Osteocyte (in vitro differentiated cells): ENCODE measurements at regions not wholly inside any gene's neighbourhood (a gene's known extent, or its start where the extent isn't known, plus 50 kb on each side); places are given as distances from the start of the nearest gene placed in this dataset.
"Not testable (repeated sequence)": the region's sequence is repeated elsewhere in the genome, so short reads cannot be mapped to it uniquely, and the experiment has no call there.

Experiments used
- DNase-seq: peaks from one replicate; pipeline ENCODE4 v3.0.0; 2021; ENCODE audit warnings: mixed read lengths; ENCODE audit not compliant: unreplicated experiment; ENCODE audit errors: extremely low spot score
- H3K27ac Mint-ChIP-seq: one replicate; pipeline ENCODE4 v1.8.0; 2021; ENCODE audit warnings: mild to moderate bottlenecking, mixed read lengths; ENCODE audit not compliant: unreplicated experiment
- H3K27me3 Mint-ChIP-seq: one replicate; pipeline ENCODE4 v1.8.0; 2021; ENCODE audit warnings: mixed read lengths; ENCODE audit not compliant: unreplicated experiment
- H3K36me3 Mint-ChIP-seq: one replicate; pipeline ENCODE4 v1.8.0; 2021; ENCODE audit warnings: mixed read lengths; ENCODE audit not compliant: unreplicated experiment
- H3K4me1 Mint-ChIP-seq: one replicate; pipeline ENCODE4 v1.8.0; 2021; ENCODE audit warnings: mixed read lengths; ENCODE audit not compliant: unreplicated experiment
- H3K4me3 Mint-ChIP-seq: one replicate; pipeline ENCODE4 v1.8.0; 2021; ENCODE audit warnings: mild to moderate bottlenecking, moderate library complexity, mixed read lengths; ENCODE audit not compliant: unreplicated experiment
- H3K9me3 Mint-ChIP-seq: one replicate; pipeline ENCODE4 v1.8.0; 2021; ENCODE audit warnings: mixed read lengths; ENCODE audit not compliant: unreplicated experiment
- CTCF ChIP-seq: fragments of 200-600 bp; sonication (generic); IDR thresholded peaks from 2 replicates; pipeline ENCODE4 v1.5.0; 2021; ENCODE audit warnings: antibody characterized with exemption, mild to moderate bottlenecking, moderate library complexity

- peaks cover 35% of the 10 kb centered on the region for H3K9me3 Mint-ChIP-seq
- no peak for DNase-seq
- TF ChIP-seq CTCF = no peak
- no peaks in the 10 kb centered on the region for H3K4me1 Mint-ChIP-seq
- no peak overlapping the region for H3K4me3 Mint-ChIP-seq
- H3K27ac Mint-ChIP-seq = no peak overlapping the region
- no peaks in the 10 kb centered on the region for H3K36me3 Mint-ChIP-seq
- no peaks in the 10 kb centered on the region for H3K27me3 Mint-ChIP-seq
These were observed 373.2 kb downstream of the NPIPA8 start for GRCh38 chr16:17963185-17963836.

- H3K27ac Mint-ChIP-seq = no peak overlapping the region
- no peaks in the 10 kb centered on the region for H3K27me3 Mint-ChIP-seq
- no peaks in the 10 kb centered on the region for H3K4me1 Mint-ChIP-seq
- H3K4me3 Mint-ChIP-seq = no peak overlapping the region
- TF ChIP-seq CTCF = no peak
- no peaks in the 10 kb centered on the region for H3K36me3 Mint-ChIP-seq
- peaks cover 40% of the 10 kb centered on the region for H3K9me3 Mint-ChIP-seq
- DNase-seq = no peak
These were observed 373.8 kb downstream of the NPIPA8 start for GRCh38 chr16:17962726-17963125.

DNA sequence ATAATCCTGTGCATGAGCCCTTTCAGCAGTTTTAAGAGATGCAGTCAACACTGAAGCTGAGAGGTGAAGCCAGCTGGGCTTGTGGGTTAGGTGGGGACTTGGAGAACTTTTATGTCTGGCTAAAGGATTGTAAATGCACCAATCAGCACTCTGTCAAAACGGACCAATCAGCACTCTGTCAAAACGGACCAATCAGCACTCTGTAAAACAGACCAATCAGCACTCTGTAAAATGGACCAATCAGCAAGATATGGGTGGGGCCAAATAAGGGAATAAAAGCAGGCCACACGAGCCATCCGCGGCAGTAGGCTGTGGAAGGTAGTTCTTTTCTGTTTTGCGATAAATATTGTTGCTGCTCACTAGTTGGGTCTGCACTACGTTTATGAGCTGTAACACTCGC lies 374.7 kb downstream of the NPIPA8 start:
- not testable (repeated sequence) for H3K27ac Mint-ChIP-seq, H3K4me1 Mint-ChIP-seq, DNase-seq, H3K36me3 Mint-ChIP-seq, H3K4me3 Mint-ChIP-seq, H3K27me3 Mint-ChIP-seq
- peaks cover 35% of the 10 kb centered on the region for H3K9me3 Mint-ChIP-seq

DNA sequence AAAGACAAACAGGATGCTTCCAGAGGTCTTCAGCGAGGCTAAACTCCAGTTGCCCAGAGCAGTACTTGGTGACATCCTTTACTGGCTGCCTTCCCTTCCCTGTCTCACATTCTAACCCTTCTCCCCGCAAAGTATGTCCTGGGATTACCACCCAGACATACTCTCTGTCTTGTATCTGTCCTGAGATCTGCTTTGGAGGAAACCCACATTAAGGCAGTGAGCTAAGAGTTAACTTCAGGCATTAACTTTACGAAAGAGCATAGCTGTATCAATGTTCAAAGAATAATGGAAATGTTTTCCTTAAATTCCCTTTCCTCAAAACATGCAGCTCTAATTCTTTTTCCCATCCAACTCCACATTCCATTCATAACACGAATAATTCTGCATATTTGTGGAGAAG lies 385.2 kb downstream of the NPIPA8 start:
- DNase-seq = no peak
- TF ChIP-seq CTCF = no peak

GRCh38 chr16:17949982-17950250 lies 386.6 kb downstream of the NPIPA8 start:
- TF ChIP-seq CTCF = no peak
- H3K36me3 Mint-ChIP-seq = no peaks in the 10 kb centered on the region
- H3K27me3 Mint-ChIP-seq = no peaks in the 10 kb centered on the region
- peaks cover 15% of the 10 kb centered on the region for H3K9me3 Mint-ChIP-seq
- H3K27ac Mint-ChIP-seq = no peak overlapping the region
- H3K4me3 Mint-ChIP-seq = no peak overlapping the region
- no peak for DNase-seq
- H3K4me1 Mint-ChIP-seq = peaks cover 6% of the 10 kb centered on the region

More for the DNA sequence above, 385.2 kb downstream of the NPIPA8 start:
- Mint-ChIP-seq H3K4me3 (no peak overlapping the region), H3K9me3 (peaks cover 15% of the 10 kb centered on the region), H3K27me3 (no peaks in the 10 kb centered on the region), H3K4me1 (peaks cover 6% of the 10 kb centered on the region), H3K36me3 (no peaks in the 10 kb centered on the region), H3K27ac (no peak overlapping the region)
